ENCODE measurements at regions not wholly inside any gene's neighbourhood (a gene's known extent, or its start where the extent isn't known, plus 50 kb on each side); places are given as distances from the start of the nearest gene placed in this dataset.

- no peaks in the 10 kb centered on the region for H3K4me1 ChIP-seq (ENCODE audit: control insufficient read depth, low read length)
- H3K79me2 ChIP-seq (ENCODE audit: control insufficient read depth, low read length) = no peaks in the 10 kb centered on the region
- H4K20me1 ChIP-seq (ENCODE audit: control insufficient read depth, insufficient read depth, low read depth, low read length) = no peaks in the 10 kb centered on the region
- no peak overlapping the region for H3K4me2 ChIP-seq (ENCODE audit: low read length)
- H3K9me3 ChIP-seq (ENCODE audit: control insufficient read depth, insufficient read depth, low read length) = no peaks in the 10 kb centered on the region
- peaks cover 14% of the 10 kb centered on the region for H3K36me3 ChIP-seq (ENCODE audit: control insufficient read depth, low read length)
- no peaks in the 10 kb centered on the region for H3F3A ChIP-seq (ENCODE audit: control insufficient read depth, insufficient read depth)
- H3K27me3 ChIP-seq (ENCODE audit: control insufficient read depth, low read length) = peaks cover 4% of the 10 kb centered on the region; the same call in 1 of the 2 replicates
- no peak overlapping the region for H3K27ac ChIP-seq (ENCODE audit: low read depth, low read length)
- H3K4me3 ChIP-seq (ENCODE audit: low read length) = no peak overlapping the region
- H3K9me2 ChIP-seq (replicated peaks; ENCODE audit: control insufficient read depth, low read length) = no peaks in the 10 kb centered on the region
- no peak for TF ChIP-seq CTCF (IDR thresholded peaks at IDR 0.05; ENCODE audit: low read depth, low read length, poor library complexity, severe bottlenecking)
Observed at GRCh38 chr1:65054481-65054880, 88.1 kb upstream of the JAK1 start.

- Histone ChIP-seq H3F3A (ENCODE audit: control insufficient read depth, insufficient read depth) (0 out of 2 replicates have a peak, but pooled peaks cover 3% of the 10 kb centered on the region), H4K20me1 (ENCODE audit: control insufficient read depth, insufficient read depth, low read depth, low read length) (no peaks in the 10 kb centered on the region), H3K4me1 (ENCODE audit: control insufficient read depth, low read length) (no peaks in the 10 kb centered on the region), H3K27me3 (ENCODE audit: control insufficient read depth, low read length) (no peaks in the 10 kb centered on the region), H3K9me3 (ENCODE audit: control insufficient read depth, insufficient read depth, low read length) (no peaks in the 10 kb centered on the region), H3K79me2 (ENCODE audit: control insufficient read depth, low read length) (no peaks in the 10 kb centered on the region), H3K4me3 (ENCODE audit: low read length) (no peak overlapping the region), H3K27ac (ENCODE audit: low read depth, low read length) (no peak overlapping the region), H3K9me2 (replicated peaks; ENCODE audit: control insufficient read depth, low read length) (no peaks in the 10 kb centered on the region), H3K36me3 (ENCODE audit: control insufficient read depth, low read length) (peaks cover 14% of the 10 kb centered on the region), H3K4me2 (ENCODE audit: low read length) (no peak overlapping the region)
- TF ChIP-seq CTCF (IDR thresholded peaks at IDR 0.05; ENCODE audit: low read depth, low read length, poor library complexity, severe bottlenecking) (no peak), EZH2phosphoT487 (IDR thresholded peaks at IDR 0.05; ENCODE audit: borderline replicate concordance, low read length) (no peak)
Observed at GRCh38 chr1:65055747-65056146, 89.4 kb upstream of the JAK1 start.

- Histone ChIP-seq H3K9me2 (replicated peaks; ENCODE audit: control insufficient read depth, low read length) (no peaks in the 10 kb centered on the region), H3F3A (ENCODE audit: control insufficient read depth, insufficient read depth) (0 out of 2 replicates have a peak, but pooled peaks cover 6% of the 10 kb centered on the region), H3K9me3 (ENCODE audit: control insufficient read depth, insufficient read depth, low read length) (no peaks in the 10 kb centered on the region), H3K27me3 (ENCODE audit: control insufficient read depth, low read length) (no peaks in the 10 kb centered on the region), H4K20me1 (ENCODE audit: control insufficient read depth, insufficient read depth, low read depth, low read length) (no peaks in the 10 kb centered on the region), H3K4me2 (ENCODE audit: low read length) (no peak overlapping the region), H3K27ac (ENCODE audit: low read depth, low read length) (no peak overlapping the region), H3K4me3 (ENCODE audit: low read length) (no peak overlapping the region), H3K4me1 (ENCODE audit: control insufficient read depth, low read length) (no peaks in the 10 kb centered on the region), H3K36me3 (ENCODE audit: control insufficient read depth, low read length) (peaks cover 14% of the 10 kb centered on the region), H3K79me2 (ENCODE audit: control insufficient read depth, low read length) (no peaks in the 10 kb centered on the region)
- TF ChIP-seq EZH2phosphoT487 (IDR thresholded peaks at IDR 0.05; ENCODE audit: borderline replicate concordance, low read length) (no peak), CTCF (IDR thresholded peaks at IDR 0.05; ENCODE audit: low read depth, low read length, poor library complexity, severe bottlenecking) (no peak)
Observed at GRCh38 chr1:65056234-65056633, 89.9 kb upstream of the JAK1 start.

GRCh38 chr1:65056866-65057265 is 90.5 kb upstream of the JAK1 start:
- H4K20me1 ChIP-seq (ENCODE audit: control insufficient read depth, insufficient read depth, low read depth, low read length) = no peaks in the 10 kb centered on the region
- H3K27me3 ChIP-seq (ENCODE audit: control insufficient read depth, low read length) = no peaks in the 10 kb centered on the region
- no peaks in the 10 kb centered on the region for H3K9me2 ChIP-seq (replicated peaks; ENCODE audit: control insufficient read depth, low read length)
- 0 out of 2 replicates have a peak, but pooled peaks cover 6% of the 10 kb centered on the region for H3F3A ChIP-seq (ENCODE audit: control insufficient read depth, insufficient read depth)
- no peak overlapping the region for H3K4me2 ChIP-seq (ENCODE audit: low read length)
- H3K79me2 ChIP-seq (ENCODE audit: control insufficient read depth, low read length) = no peaks in the 10 kb centered on the region
- no peaks in the 10 kb centered on the region for H3K9me3 ChIP-seq (ENCODE audit: control insufficient read depth, insufficient read depth, low read length)
- H3K4me3 ChIP-seq (ENCODE audit: low read length) = no peak overlapping the region
- peaks cover 14% of the 10 kb centered on the region for H3K36me3 ChIP-seq (ENCODE audit: control insufficient read depth, low read length)
- no peak for TF ChIP-seq CTCF (IDR thresholded peaks at IDR 0.05; ENCODE audit: low read depth, low read length, poor library complexity, severe bottlenecking)
- no peak for TF ChIP-seq EZH2phosphoT487 (IDR thresholded peaks at IDR 0.05; ENCODE audit: borderline replicate concordance, low read length)
- H3K27ac ChIP-seq (ENCODE audit: low read depth, low read length) = no peak overlapping the region
- no peaks in the 10 kb centered on the region for H3K4me1 ChIP-seq (ENCODE audit: control insufficient read depth, low read length)

Measured in DOHH2 (cell line).